ENCODE measurements at regions not wholly inside any gene's neighbourhood (a gene's known extent, or its start where the extent isn't known, plus 50 kb on each side); places are given as distances from the start of the nearest gene placed in this dataset.

DNA sequence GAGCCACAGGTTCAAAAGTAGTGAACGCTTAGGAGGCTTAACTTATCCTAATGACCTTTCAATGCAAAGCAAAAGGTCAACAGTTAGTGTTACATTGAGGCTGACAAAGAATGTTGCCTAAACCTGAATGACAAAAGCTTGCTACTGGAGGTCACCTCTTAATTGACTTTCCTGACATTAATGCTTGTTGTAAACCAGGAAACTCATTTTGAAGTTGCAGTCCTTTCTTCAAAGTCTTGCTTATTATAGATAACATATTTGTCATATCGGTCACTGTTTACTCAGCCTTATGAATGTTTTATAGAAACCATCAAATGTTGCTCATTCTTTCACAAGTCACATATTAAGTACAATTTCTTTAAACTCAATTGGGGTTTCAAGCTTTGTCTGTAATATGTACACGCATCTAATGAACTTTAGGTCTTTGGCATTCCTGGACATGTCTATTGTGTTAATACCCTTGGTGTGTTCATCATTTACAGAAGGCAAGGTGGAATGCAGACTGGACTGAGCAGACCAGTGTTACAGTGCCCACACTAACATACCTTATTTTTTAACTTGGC is 488.2 kb upstream of the NECTIN3 start:
- TF ChIP-seq SPI1 (IDR thresholded peaks at IDR 0.05; ENCODE audit: borderline replicate concordance, low read depth) (no peak), REST (IDR thresholded peaks at IDR 0.05; ENCODE audit: insufficient replicate concordance, low read depth) (no peak)
